ENCODE measurements at regions not wholly inside any gene's neighbourhood (a gene's known extent, or its start where the extent isn't known, plus 50 kb on each side); places are given as distances from the start of the nearest gene placed in this dataset.

GRCh38 chr6:113528111-113528510 lies 329.0 kb upstream of the MARCKS start:
- no peaks in the 10 kb centered on the region for H3K36me3 ChIP-seq (replicated peaks; ENCODE audit: insufficient read depth, low read length)
- no peaks in the 10 kb centered on the region for H3F3A ChIP-seq (ENCODE audit: insufficient read depth, low read length)
- H3K9me3 ChIP-seq (replicated peaks; ENCODE audit: insufficient read depth, low read length): no peaks in the 10 kb centered on the region
- no peaks in the 10 kb centered on the region for H3K4me1 ChIP-seq (ENCODE audit: low read length)
- H3K27me3 ChIP-seq (replicated peaks; ENCODE audit: insufficient read depth, low read length): no peaks in the 10 kb centered on the region
- no peaks in the 10 kb centered on the region for H3K9me2 ChIP-seq (replicated peaks; ENCODE audit: insufficient read depth, low read length)
- no peaks in the 10 kb centered on the region for H3K79me2 ChIP-seq (ENCODE audit: low read length)
- no peaks in the 10 kb centered on the region for H4K20me1 ChIP-seq (ENCODE audit: insufficient read depth, low read length)
- H3K4me3 ChIP-seq (ENCODE audit: low read length): no peak overlapping the region
- H3K27ac ChIP-seq (ENCODE audit: low read length): no peak overlapping the region
- no peak for DNase-seq
- TF ChIP-seq EZH2 (optimal IDR thresholded peaks at IDR 0.05; ENCODE audit: low read depth, low read length): no peak
- TF ChIP-seq, protein P1, sequence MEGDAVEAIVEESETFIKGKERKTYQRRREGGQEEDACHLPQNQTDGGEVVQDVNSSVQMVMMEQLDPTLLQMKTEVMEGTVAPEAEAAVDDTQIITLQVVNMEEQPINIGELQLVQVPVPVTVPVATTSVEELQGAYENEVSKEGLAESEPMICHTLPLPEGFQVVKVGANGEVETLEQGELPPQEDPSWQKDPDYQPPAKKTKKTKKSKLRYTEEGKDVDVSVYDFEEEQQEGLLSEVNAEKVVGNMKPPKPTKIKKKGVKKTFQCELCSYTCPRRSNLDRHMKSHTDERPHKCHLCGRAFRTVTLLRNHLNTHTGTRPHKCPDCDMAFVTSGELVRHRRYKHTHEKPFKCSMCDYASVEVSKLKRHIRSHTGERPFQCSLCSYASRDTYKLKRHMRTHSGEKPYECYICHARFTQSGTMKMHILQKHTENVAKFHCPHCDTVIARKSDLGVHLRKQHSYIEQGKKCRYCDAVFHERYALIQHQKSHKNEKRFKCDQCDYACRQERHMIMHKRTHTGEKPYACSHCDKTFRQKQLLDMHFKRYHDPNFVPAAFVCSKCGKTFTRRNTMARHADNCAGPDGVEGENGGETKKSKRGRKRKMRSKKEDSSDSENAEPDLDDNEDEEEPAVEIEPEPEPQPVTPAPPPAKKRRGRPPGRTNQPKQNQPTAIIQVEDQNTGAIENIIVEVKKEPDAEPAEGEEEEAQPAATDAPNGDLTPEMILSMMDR (IDR thresholded peaks at IDR 0.05; ENCODE audit: low read length): no peak
- no peak for TF ChIP-seq EZH2phosphoT487 (IDR thresholded peaks at IDR 0.05; ENCODE audit: low read length)
- H2AFZ ChIP-seq (ENCODE audit: low read length): no peak overlapping the region
- H3K4me2 ChIP-seq (ENCODE audit: low read depth, low read length): no peak overlapping the region
- no peak overlapping the region for H3K9ac ChIP-seq (ENCODE audit: low read length)

- Histone ChIP-seq H3K9me3 (replicated peaks; ENCODE audit: insufficient read depth, low read length) (no peaks in the 10 kb centered on the region), H3K27ac (ENCODE audit: low read length) (no peak overlapping the region), H3K27me3 (replicated peaks; ENCODE audit: insufficient read depth, low read length) (no peaks in the 10 kb centered on the region), H3K79me2 (ENCODE audit: low read length) (no peaks in the 10 kb centered on the region), H3K9ac (ENCODE audit: low read length) (no peak overlapping the region), H3K4me2 (ENCODE audit: low read depth, low read length) (no peak overlapping the region), H3K9me2 (replicated peaks; ENCODE audit: insufficient read depth, low read length) (no peaks in the 10 kb centered on the region), H4K20me1 (ENCODE audit: insufficient read depth, low read length) (no peaks in the 10 kb centered on the region), H3K36me3 (replicated peaks; ENCODE audit: insufficient read depth, low read length) (no peaks in the 10 kb centered on the region), H3K4me3 (ENCODE audit: low read length) (no peak overlapping the region), H2AFZ (ENCODE audit: low read length) (no peak overlapping the region), H3F3A (ENCODE audit: insufficient read depth, low read length) (no peaks in the 10 kb centered on the region), H3K4me1 (ENCODE audit: low read length) (no peaks in the 10 kb centered on the region)
- TF ChIP-seq EZH2phosphoT487 (IDR thresholded peaks at IDR 0.05; ENCODE audit: low read length) (no peak), EZH2 (optimal IDR thresholded peaks at IDR 0.05; ENCODE audit: low read depth, low read length) (no peak)
- TF ChIP-seq, protein P1 (IDR thresholded peaks at IDR 0.05; ENCODE audit: low read length): no peak
- no peak for DNase-seq
These were observed 327.9 kb upstream of the MARCKS start for GRCh38 chr6:113529196-113529595.

DNA sequence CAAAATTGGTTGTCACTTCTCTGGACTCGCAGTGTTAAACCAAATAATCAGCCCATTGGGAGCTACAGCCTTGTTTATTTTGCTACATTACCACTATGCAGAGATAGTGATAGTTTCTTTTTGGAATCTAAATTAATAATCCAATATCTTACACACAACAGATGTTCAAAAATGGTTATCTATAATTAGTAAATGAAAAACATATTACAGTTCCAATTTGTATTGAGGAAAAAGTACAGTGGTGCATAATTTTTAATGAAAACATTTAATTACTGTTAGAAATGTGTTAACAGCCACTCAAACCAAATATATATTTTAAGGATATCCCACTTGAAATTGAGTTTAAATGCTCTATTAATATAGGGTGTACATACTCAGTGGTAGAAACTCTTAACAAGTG lies 327.3 kb upstream of the MARCKS start:
- Histone ChIP-seq H3K4me3 (ENCODE audit: low read length) (no peak overlapping the region), H2AFZ (ENCODE audit: low read length) (no peak overlapping the region), H3K9me2 (replicated peaks; ENCODE audit: insufficient read depth, low read length) (no peaks in the 10 kb centered on the region), H3K27me3 (replicated peaks; ENCODE audit: insufficient read depth, low read length) (no peaks in the 10 kb centered on the region), H3K9ac (ENCODE audit: low read length) (no peak overlapping the region), H3K9me3 (replicated peaks; ENCODE audit: insufficient read depth, low read length) (no peaks in the 10 kb centered on the region), H3K4me1 (ENCODE audit: low read length) (no peaks in the 10 kb centered on the region), H3K27ac (ENCODE audit: low read length) (no peak overlapping the region), H3F3A (ENCODE audit: insufficient read depth, low read length) (no peaks in the 10 kb centered on the region), H4K20me1 (ENCODE audit: insufficient read depth, low read length) (no peaks in the 10 kb centered on the region), H3K4me2 (ENCODE audit: low read depth, low read length) (no peak overlapping the region), H3K79me2 (ENCODE audit: low read length) (no peaks in the 10 kb centered on the region), H3K36me3 (replicated peaks; ENCODE audit: insufficient read depth, low read length) (no peaks in the 10 kb centered on the region)
- DNase-seq: no peak
- no peak for TF ChIP-seq EZH2phosphoT487 (IDR thresholded peaks at IDR 0.05; ENCODE audit: low read length)

DNA sequence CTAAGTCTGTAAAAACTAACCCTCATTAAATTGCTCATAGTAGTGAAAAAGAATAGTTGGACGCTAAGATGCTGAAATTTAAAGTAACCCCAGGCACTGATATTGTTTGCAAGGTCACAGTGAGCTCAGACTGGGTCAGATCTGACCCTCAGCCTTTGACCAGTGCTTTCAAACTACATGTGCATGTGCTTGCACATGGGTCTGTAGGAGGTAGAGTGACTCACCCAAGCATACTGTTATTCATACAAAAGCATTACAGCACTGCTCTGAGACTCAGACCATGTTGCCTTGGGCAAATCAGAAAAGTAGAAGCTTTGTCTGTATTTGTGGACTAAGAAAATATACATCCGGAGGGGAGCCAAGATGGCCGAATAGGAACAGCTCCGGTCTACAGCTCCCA lies 326.4 kb upstream of the MARCKS start:
- Histone ChIP-seq H3K27ac (ENCODE audit: low read length) (no peak overlapping the region), H3K4me3 (ENCODE audit: low read length) (no peak overlapping the region), H4K20me1 (ENCODE audit: insufficient read depth, low read length) (no peaks in the 10 kb centered on the region), H3K9ac (ENCODE audit: low read length) (no peak overlapping the region), H3K79me2 (ENCODE audit: low read length) (no peaks in the 10 kb centered on the region), H3K4me2 (ENCODE audit: low read depth, low read length) (no peak overlapping the region), H3F3A (ENCODE audit: insufficient read depth, low read length) (no peaks in the 10 kb centered on the region), H3K4me1 (ENCODE audit: low read length) (no peaks in the 10 kb centered on the region), H3K27me3 (replicated peaks; ENCODE audit: insufficient read depth, low read length) (no peaks in the 10 kb centered on the region), H2AFZ (ENCODE audit: low read length) (no peak overlapping the region), H3K9me3 (replicated peaks; ENCODE audit: insufficient read depth, low read length) (no peaks in the 10 kb centered on the region), H3K36me3 (replicated peaks; ENCODE audit: insufficient read depth, low read length) (no peaks in the 10 kb centered on the region), H3K9me2 (replicated peaks; ENCODE audit: insufficient read depth, low read length) (no peaks in the 10 kb centered on the region)
- DNase-seq: no peak
- TF ChIP-seq, protein P1 (IDR thresholded peaks at IDR 0.05; ENCODE audit: low read length): no peak
- TF ChIP-seq EZH2 (optimal IDR thresholded peaks at IDR 0.05; ENCODE audit: low read depth, low read length): no peak
- TF ChIP-seq EZH2phosphoT487 (IDR thresholded peaks at IDR 0.05; ENCODE audit: low read length): no peak

All from MM.1S (cell line).